ENCODE measurements at regions not wholly inside any gene's neighbourhood (a gene's known extent, or its start where the extent isn't known, plus 50 kb on each side); places are given as distances from the start of the nearest gene placed in this dataset.

DNA sequence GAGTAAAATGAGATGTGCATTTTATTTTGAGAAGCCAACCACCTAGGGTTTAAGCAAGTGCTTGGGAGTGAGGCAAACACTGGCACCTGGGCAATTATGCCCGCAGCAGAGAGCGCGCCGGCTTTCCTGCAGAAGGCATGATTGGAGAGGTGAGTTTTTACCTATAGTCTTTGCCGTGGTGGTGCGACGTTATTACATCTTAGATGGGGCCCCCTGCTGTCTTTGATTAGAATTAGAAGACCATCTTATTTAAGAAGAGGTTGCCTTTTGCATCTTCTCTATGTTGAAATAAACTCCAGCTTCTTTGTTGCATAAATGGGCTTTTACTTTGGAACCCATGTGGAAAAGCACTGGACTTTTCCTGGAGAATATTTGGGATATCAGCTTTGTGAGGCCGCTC, 409.5 kb downstream of the GLRX3 start:
- H3K4me3 ChIP-seq (ENCODE audit: low read depth, low read length): no peak overlapping the region
- no peak for DNase-seq (ENCODE audit: low read depth, low spot score)
- POLR2A ChIA-PET: no interaction called here
- CTCF ChIA-PET: no interaction called here
- TF ChIP-seq, protein P1, sequence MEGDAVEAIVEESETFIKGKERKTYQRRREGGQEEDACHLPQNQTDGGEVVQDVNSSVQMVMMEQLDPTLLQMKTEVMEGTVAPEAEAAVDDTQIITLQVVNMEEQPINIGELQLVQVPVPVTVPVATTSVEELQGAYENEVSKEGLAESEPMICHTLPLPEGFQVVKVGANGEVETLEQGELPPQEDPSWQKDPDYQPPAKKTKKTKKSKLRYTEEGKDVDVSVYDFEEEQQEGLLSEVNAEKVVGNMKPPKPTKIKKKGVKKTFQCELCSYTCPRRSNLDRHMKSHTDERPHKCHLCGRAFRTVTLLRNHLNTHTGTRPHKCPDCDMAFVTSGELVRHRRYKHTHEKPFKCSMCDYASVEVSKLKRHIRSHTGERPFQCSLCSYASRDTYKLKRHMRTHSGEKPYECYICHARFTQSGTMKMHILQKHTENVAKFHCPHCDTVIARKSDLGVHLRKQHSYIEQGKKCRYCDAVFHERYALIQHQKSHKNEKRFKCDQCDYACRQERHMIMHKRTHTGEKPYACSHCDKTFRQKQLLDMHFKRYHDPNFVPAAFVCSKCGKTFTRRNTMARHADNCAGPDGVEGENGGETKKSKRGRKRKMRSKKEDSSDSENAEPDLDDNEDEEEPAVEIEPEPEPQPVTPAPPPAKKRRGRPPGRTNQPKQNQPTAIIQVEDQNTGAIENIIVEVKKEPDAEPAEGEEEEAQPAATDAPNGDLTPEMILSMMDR (IDR thresholded peaks at IDR 0.05; ENCODE audit: insufficient read depth, low read length, missing control alignments): no peak

DNA sequence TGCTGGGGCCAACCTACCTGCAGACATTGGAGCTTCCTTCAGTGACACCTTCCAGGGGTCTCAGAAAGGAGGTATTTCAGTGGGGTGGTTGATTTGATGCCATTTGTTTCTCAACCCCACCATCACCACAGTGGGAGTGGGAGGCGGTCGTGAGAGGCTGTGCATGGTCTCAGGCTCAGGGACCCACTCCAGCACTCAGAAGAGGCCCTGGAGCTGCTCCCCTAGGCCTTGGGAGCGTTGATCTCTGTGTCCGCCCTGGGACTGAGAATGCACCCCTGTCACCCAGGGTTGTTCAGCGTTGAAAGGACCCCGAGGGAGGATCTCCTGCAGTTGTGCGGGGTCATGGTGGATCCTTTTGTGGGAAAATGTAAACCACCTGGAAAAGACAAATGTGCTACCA, 410.6 kb downstream of the GLRX3 start:
- CTCF ChIA-PET: no interaction called here
- TF ChIP-seq, protein P1 (IDR thresholded peaks at IDR 0.05; ENCODE audit: insufficient read depth, low read length, missing control alignments): no peak
- DNase-seq (ENCODE audit: low read depth, low spot score): no peak
- no peak overlapping the region for H3K4me3 ChIP-seq (ENCODE audit: low read depth, low read length)
- POLR2A ChIA-PET: no interaction called here

DNA sequence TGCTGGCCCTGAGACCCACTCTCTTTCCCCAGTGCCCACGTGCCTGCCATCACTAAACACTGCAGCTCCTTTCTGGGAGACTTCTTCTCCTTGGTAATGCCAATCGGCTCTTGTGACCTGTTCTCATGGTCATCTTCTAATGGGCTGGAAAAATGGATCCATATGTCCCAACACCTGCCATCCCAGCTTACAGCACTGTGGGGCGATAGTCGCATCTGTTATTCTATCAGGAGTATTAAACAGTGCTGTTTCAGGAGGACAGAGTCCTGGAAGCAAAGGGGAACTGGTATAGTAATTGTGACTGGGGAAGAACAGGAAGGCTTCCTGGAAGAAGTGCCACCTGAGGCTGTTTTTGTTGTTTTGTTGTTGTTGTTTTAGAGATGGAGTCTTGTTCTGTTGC, 411.2 kb downstream of the GLRX3 start:
- DNase-seq (ENCODE audit: low read depth, low spot score): no peak
- no peak overlapping the region for H3K4me3 ChIP-seq (ENCODE audit: low read depth, low read length)
- POLR2A ChIA-PET: no interaction called here
- TF ChIP-seq, protein P1 (IDR thresholded peaks at IDR 0.05; ENCODE audit: insufficient read depth, low read length, missing control alignments): no peak
- CTCF ChIA-PET: no interaction called here

DNA sequence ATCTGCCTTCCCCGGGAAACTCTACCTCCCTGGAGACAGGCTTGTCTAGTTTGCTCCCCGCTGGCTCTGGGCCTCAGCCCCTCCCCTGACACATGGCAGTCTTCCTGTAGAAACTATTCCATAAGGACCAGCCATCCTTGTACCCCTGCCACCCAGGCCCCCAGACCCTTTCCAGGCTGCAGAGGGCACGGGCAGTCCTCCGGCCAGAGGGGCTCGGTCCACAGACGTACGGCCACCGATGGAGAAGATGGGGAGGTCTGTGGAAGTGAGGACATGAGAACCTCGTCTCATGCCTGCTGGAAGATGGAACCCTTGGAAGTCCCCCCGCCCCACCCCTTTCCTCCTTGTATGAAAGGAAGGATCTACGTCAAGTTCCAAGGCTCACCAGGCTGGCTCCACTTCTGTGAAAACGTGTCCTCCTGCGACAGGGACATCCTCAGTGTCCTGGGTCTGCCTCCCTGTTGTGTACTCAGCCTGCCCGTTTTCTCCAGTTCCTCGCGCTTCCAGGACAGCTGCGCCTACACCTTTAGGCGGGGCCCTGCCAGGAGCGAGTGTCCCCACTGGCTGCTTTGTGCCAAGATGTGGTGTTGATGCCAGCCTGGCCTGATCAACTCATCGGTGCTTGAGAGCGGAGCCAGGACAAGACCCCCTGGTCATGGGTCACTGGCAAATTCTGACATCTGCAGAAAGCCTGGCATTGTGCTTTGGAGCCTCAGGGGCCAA, 414.9 kb downstream of the GLRX3 start:
- ChIA-PET POLR2A (no interaction called here), CTCF (no interaction called here)
- no peak for DNase-seq (ENCODE audit: low read depth, low spot score)
- TF ChIP-seq, protein P1 (IDR thresholded peaks at IDR 0.05; ENCODE audit: insufficient read depth, low read length, missing control alignments): no peak
- H3K4me3 ChIP-seq (ENCODE audit: low read depth, low read length): no peak overlapping the region

DNA sequence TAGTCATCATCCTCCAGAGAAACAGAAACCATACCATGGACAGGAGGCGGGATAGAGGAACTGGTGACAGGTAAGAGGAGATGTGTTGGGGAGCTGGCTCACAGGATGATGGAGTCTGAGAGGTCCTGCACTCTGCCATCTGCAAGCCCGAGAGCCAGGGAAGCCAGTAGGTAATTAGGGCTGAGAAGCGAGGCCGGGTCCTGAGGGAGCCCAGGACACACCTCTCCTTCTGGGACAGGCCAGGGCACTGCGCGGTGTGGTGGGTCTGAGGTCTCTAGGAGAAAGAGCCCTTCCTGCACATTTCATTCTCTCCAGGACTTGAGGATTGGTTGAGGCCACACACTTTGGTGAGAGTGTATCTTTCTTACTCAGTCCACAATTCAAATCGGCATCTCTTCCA, 415.5 kb downstream of the GLRX3 start:
- POLR2A ChIA-PET: no interaction called here
- no peak for DNase-seq (ENCODE audit: low read depth, low spot score)
- TF ChIP-seq, protein P1 (IDR thresholded peaks at IDR 0.05; ENCODE audit: insufficient read depth, low read length, missing control alignments): no peak
- CTCF ChIA-PET: no interaction called here
- no peak overlapping the region for H3K4me3 ChIP-seq (ENCODE audit: low read depth, low read length)

DNA sequence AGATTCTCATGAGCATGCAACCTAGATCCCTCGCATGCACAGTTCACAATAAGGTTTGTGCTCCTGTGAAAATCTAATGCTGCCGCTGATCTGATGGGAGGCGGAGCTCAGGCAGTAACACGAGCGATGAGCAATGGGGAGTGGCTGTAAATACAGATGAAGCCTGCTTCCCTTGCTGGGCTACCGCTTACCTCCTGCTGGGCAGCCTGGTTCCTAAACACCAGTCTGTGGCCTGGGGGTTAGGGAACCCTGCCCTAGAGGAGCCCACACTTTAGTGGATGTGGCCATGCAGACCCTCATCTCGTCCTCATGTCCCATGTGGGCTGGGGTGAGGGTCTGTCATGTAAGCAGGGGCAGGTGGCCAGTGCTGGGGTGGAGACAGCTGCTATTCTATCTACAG, 417.6 kb downstream of the GLRX3 start:
- CTCF ChIA-PET: no interaction called here
- TF ChIP-seq, protein P1 (IDR thresholded peaks at IDR 0.05; ENCODE audit: insufficient read depth, low read length, missing control alignments): no peak
- DNase-seq (ENCODE audit: low read depth, low spot score): no peak
- H3K4me3 ChIP-seq (ENCODE audit: low read depth, low read length): no peak overlapping the region
- POLR2A ChIA-PET: no interaction called here
